ENCODE measurements at regions not wholly inside any gene's neighbourhood (a gene's known extent, or its start where the extent isn't known, plus 50 kb on each side); places are given as distances from the start of the nearest gene placed in this dataset.
"Not testable (repeated sequence)": the region's sequence is repeated elsewhere in the genome, so short reads cannot be mapped to it uniquely, and the experiment has no call there.

DNA sequence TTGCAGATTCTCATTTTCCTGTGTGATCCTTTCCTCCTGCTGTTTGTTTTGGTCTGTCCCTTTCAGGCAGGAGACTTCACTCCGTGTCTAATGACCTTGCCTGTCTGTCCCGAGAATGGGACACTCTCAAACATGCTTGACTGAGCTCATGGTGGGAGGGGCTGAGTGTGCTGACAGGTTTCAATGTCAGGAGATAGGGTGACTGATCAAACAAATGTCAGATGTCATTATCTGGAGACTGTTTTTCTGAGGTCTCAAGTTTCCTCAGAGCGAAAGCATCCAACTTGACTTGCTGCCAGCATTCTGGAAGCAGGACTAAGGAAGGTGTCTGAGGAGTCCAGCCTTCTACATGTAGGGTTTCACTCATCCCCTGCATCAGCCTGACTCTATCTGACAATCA is 228.8 kb upstream of the KIAA1217 start:
- H3K27ac ChIP-seq: peak overlapping the region; percentile 61 to 65
- H3K4me3 ChIP-seq: no peak overlapping the region
- 30% methylated on average over 3 of the region's 3 CpGs for WGBS
- intact Hi-C loops (cut with DNase I): no loop called here
- no peaks in the 10 kb centered on the region for H3K27me3 ChIP-seq (replicated peaks; ENCODE audit: insufficient read depth)
- H3K4me1 ChIP-seq (replicated peaks): no peaks in the 10 kb centered on the region
- TF ChIP-seq CTCF (IDR thresholded peaks at IDR 0.05): no peak
- TF ChIP-seq POLR2AphosphoS5 (IDR thresholded peaks at IDR 0.05): peak; percentile 45
- TF ChIP-seq POLR2A (IDR thresholded peaks at IDR 0.05): no peak
- no peaks in the 10 kb centered on the region for H3K36me3 ChIP-seq
- peak; percentile 38 for DNase-seq (ENCODE audit: low spot score)
- H3K9me3 ChIP-seq: no peaks in the 10 kb centered on the region

DNA sequence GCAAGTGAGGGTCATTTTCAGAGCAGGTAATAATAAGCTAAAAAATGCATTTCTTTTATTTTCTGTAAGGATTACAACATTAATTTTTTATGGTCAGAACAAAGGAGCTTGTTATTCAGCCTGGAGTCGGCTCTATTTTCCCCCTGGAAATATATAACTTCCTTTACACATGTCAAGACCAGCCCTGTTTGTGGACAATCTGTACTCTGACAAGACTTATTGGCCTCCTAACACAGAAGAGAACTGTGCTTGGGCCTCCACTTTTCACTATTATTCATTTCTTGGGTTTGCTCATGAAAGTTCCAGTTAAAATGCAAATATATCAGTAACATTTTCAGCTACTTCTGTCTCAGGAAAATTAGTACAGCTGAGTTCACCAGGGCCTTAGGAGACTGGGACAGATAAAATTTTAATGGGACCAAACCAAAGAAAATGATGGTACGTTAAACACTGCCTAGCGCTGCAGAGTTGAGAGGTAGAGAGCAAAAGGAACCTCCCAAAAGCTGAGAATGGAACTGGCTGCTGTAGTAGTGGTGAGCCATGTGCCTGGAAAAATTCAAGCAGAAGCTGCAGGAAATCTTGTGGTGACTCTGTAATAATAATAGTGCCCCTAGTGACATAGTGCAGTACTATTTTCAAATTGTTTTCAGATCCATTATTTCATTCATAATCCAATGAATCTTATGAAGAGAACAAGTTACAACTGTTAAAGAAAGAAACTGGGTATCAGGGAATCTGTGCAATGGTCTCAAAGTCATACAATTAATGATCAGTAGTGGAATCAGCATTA is 227.2 kb upstream of the KIAA1217 start:
- WGBS: 36% methylated on average over 3 of the region's 3 CpGs
- Histone ChIP-seq H3K36me3 (no peaks in the 10 kb centered on the region), H3K9me3 (no peaks in the 10 kb centered on the region), H3K27ac (peak overlapping the region; percentile 61 to 65), H3K27me3 (replicated peaks; ENCODE audit: insufficient read depth) (no peaks in the 10 kb centered on the region), H3K4me1 (replicated peaks) (no peaks in the 10 kb centered on the region), H3K4me3 (no peak overlapping the region)
- peak in 3 of 4 experiments; percentile 9 to 26 (median 24) for TF ChIP-seq CTCF (IDR thresholded peaks at IDR 0.05)
- TF ChIP-seq POLR2AphosphoS5 (IDR thresholded peaks at IDR 0.05): peak; percentile 82
- TF ChIP-seq POLR2A (IDR thresholded peaks at IDR 0.05): no peak
- DNase-seq (ENCODE audit: low spot score): peak; percentile 64
- intact Hi-C loops (cut with DNase I): no loop called here

DNA sequence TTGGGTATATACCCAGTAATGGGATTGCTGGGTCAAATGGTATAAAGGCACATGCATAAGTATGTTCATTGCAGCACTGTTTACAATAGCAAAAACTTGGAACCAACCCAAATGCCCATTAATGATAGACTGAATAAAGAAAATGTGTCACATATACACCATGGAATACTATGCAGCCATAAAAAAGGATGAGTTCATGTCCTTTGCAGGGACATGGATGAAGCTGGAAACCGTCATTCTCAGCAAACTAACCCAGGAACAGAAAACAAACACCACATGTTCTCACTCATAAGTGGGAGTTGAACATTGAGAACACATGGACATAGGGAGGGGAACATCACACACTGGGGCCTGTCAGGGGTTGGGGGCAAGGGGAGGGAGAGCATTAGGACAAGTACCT is 224.5 kb upstream of the KIAA1217 start:
- H3K36me3 ChIP-seq; H3K27ac ChIP-seq; DNase-seq (ENCODE audit: low spot score); H3K4me3 ChIP-seq; H3K4me1 ChIP-seq (replicated peaks); H3K27me3 ChIP-seq (replicated peaks; ENCODE audit: insufficient read depth); H3K9me3 ChIP-seq; intact Hi-C loops (cut with DNase I): not testable (repeated sequence)
- WGBS: 97% methylated on average over 1 of the region's 1 CpG

DNA sequence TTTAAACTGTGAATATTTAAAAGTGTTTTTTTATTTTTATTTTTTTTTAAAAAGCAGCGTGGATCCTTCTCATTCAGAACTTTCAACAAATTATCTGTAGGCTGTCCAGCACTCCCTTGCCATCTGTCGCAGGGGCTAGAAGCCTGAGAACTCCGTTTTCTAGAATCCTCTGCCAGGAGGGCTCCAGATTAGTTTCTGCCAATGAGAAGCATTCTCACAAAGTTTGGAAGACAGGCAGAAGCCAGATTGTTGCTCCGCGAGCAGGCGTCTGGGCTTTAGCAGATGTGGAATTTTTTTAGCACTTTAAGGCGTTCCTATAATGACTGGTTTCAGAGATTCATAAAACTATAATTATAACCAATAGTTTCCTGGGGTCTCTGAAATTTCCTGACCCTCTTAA is 220.9 kb upstream of the KIAA1217 start:
- no peaks in the 10 kb centered on the region for H3K9me3 ChIP-seq

GRCh38 chr10:23994459-23995046 is 214.4 kb upstream of the KIAA1217 start:
- H3K27ac ChIP-seq: no peak overlapping the region
- intact Hi-C loops (cut with DNase I): loop anchor here (2.0 to 5.0 kb wide), 4 partner anchors 202 to 523 kb away; no protein-coding TSS in a partner anchor
- TF ChIP-seq CTCF (IDR thresholded peaks at IDR 0.05): peak; percentile 68 to 91 (median 87)
- peak; percentile 54 for TF ChIP-seq POLR2AphosphoS5 (IDR thresholded peaks at IDR 0.05)
- no peak for TF ChIP-seq POLR2A (IDR thresholded peaks at IDR 0.05)
- WGBS: 35% methylated on average over 6 of the region's 6 CpGs
- H3K4me1 ChIP-seq (replicated peaks): no peaks in the 10 kb centered on the region
- no peaks in the 10 kb centered on the region for H3K27me3 ChIP-seq (replicated peaks; ENCODE audit: insufficient read depth)
- no peak overlapping the region for H3K4me3 ChIP-seq
- H3K9me3 ChIP-seq: no peaks in the 10 kb centered on the region
- H3K36me3 ChIP-seq: no peaks in the 10 kb centered on the region
- DNase-seq (ENCODE audit: low spot score): peak; percentile 75

More for the DNA sequence above, 220.9 kb upstream of the KIAA1217 start:
- H3K4me1 ChIP-seq (replicated peaks): no peaks in the 10 kb centered on the region
- H3K36me3 ChIP-seq: no peaks in the 10 kb centered on the region
- TF ChIP-seq POLR2A (IDR thresholded peaks at IDR 0.05) (no peak), POLR2AphosphoS5 (IDR thresholded peaks at IDR 0.05) (no peak), CTCF (IDR thresholded peaks at IDR 0.05) (no peak)
- intact Hi-C loops (cut with DNase I): no loop called here
- no peaks in the 10 kb centered on the region for H3K27me3 ChIP-seq (replicated peaks; ENCODE audit: insufficient read depth)
- H3K27ac ChIP-seq: no peak overlapping the region
- no peak for DNase-seq (ENCODE audit: low spot score)
- no peak overlapping the region for H3K4me3 ChIP-seq
- 91% methylated on average over 7 of the region's 7 CpGs for WGBS

Measured in prostate gland (tissue), 2 donors.